ENCODE measurements at regions not wholly inside any gene's neighbourhood (a gene's known extent, or its start where the extent isn't known, plus 50 kb on each side); places are given as distances from the start of the nearest gene placed in this dataset.

GRCh38 chr9:99365233-99365980 lies 143.3 kb downstream of the SEC61B start:
- CTCF ChIA-PET, result no interaction called here
- Histone ChIP-seq H3K36me3 (ENCODE audit: control insufficient read depth in 2 of 2, extremely low read depth in 1 of 2, insufficient read depth in 1 of 2, low read length in 1 of 2) (no peaks in the 10 kb centered on the region), H3K27me3 (replicated peaks in 1 of 2; ENCODE audit: control insufficient read depth in 2 of 2, extremely low read depth in 1 of 2, insufficient read depth in 2 of 2, low read length in 1 of 2) (peaks cover 0 to 53% of the 10 kb centered on the region in 2 experiments), H3K9me3 (no peaks in the 10 kb centered on the region), H3K4me1 (ENCODE audit: control insufficient read depth in 1 of 2, extremely low read depth in 1 of 2, insufficient read depth in 2 of 2, low read length in 2 of 2) (peaks cover 0 to 4% of the 10 kb centered on the region in 2 experiments), H3K4me3 (ENCODE audit: control insufficient read depth in 1 of 2, extremely low read depth in 1 of 2, low read length in 1 of 2) (no peak overlapping the region), H3K27ac (ENCODE audit: low read length) (no peak overlapping the region)
- Mint-ChIP-seq H3K27me3 (peaks cover 45 to 54% of the 10 kb centered on the region in 2 donors), H3K27ac (no peak overlapping the region), H3K36me3 (no peaks in the 10 kb centered on the region), H3K4me3 (no peak overlapping the region), H3K9me3 (no peaks in the 10 kb centered on the region), H3K4me1 (peaks cover 11 to 27% (median 15%) of the 10 kb centered on the region in 3 donors)
- POLR2A ChIA-PET, result no interaction called here
- DNase-seq (no peak), ATAC-seq (replicated peaks in 1 of 4) (no peak)
- WGBS (ENCODE audit: insufficient coverage), result 64% methylated on average over 6 of the region's 7 CpGs

GRCh38 chr9:99366183-99366582 lies 144.1 kb downstream of the SEC61B start:
- Histone ChIP-seq H3K27me3 (replicated peaks in 1 of 2; ENCODE audit: control insufficient read depth in 2 of 2, extremely low read depth in 1 of 2, insufficient read depth in 2 of 2, low read length in 1 of 2) (peaks cover 0 to 50% of the 10 kb centered on the region in 2 experiments), H3K4me3 (ENCODE audit: control insufficient read depth in 1 of 2, extremely low read depth in 1 of 2, low read length in 1 of 2) (no peak overlapping the region), H3K27ac (ENCODE audit: low read length) (no peak overlapping the region), H3K4me1 (ENCODE audit: control insufficient read depth in 1 of 2, extremely low read depth in 1 of 2, insufficient read depth in 2 of 2, low read length in 2 of 2) (peaks cover 0 to 4% of the 10 kb centered on the region in 2 experiments), H3K9me3 (no peaks in the 10 kb centered on the region), H3K36me3 (ENCODE audit: control insufficient read depth in 2 of 2, extremely low read depth in 1 of 2, insufficient read depth in 1 of 2, low read length in 1 of 2) (no peaks in the 10 kb centered on the region)
- Mint-ChIP-seq H3K9me3 (no peaks in the 10 kb centered on the region), H3K36me3 (no peaks in the 10 kb centered on the region), H3K4me1 (peaks cover 11 to 27% (median 15%) of the 10 kb centered on the region in 3 donors), H3K27ac (no peak overlapping the region), H3K4me3 (no peak overlapping the region), H3K27me3 (peaks cover 46 to 57% of the 10 kb centered on the region in 2 donors)
- no peak for ATAC-seq (replicated peaks in 1 of 4)
- POLR2A ChIA-PET, result no interaction called here
- CTCF ChIA-PET, result no interaction called here
- WGBS (ENCODE audit: insufficient coverage), result 77% methylated on average over 9 of the region's 9 CpGs
- no peak for DNase-seq

- H3K27ac ChIP-seq (ENCODE audit: low read length), result no peak overlapping the region
- DNase-seq (no peak), ATAC-seq (replicated peaks in 1 of 4) (no peak)
- Mint-ChIP-seq H3K4me1 (peaks cover 11 to 24% (median 15%) of the 10 kb centered on the region in 3 donors), H3K36me3 (no peaks in the 10 kb centered on the region), H3K9me3 (no peaks in the 10 kb centered on the region), H3K4me3 (no peak overlapping the region), H3K27ac (no peak overlapping the region), H3K27me3 (peaks cover 43 to 55% of the 10 kb centered on the region in 2 donors)
- no peaks in the 10 kb centered on the region for H3K36me3 ChIP-seq (ENCODE audit: control insufficient read depth in 2 of 2, extremely low read depth in 1 of 2, insufficient read depth in 1 of 2, low read length in 1 of 2)
- H3K27me3 ChIP-seq (replicated peaks in 1 of 2; ENCODE audit: control insufficient read depth in 2 of 2, extremely low read depth in 1 of 2, insufficient read depth in 2 of 2, low read length in 1 of 2), result peaks cover 0 to 49% of the 10 kb centered on the region in 2 experiments
- peaks cover 0 to 4% of the 10 kb centered on the region in 2 experiments for H3K4me1 ChIP-seq (ENCODE audit: control insufficient read depth in 1 of 2, extremely low read depth in 1 of 2, insufficient read depth in 2 of 2, low read length in 2 of 2)
- CTCF ChIA-PET, result no interaction called here
- no peak overlapping the region for H3K4me3 ChIP-seq (ENCODE audit: control insufficient read depth in 1 of 2, extremely low read depth in 1 of 2, low read length in 1 of 2)
- no peaks in the 10 kb centered on the region for H3K9me3 ChIP-seq
- POLR2A ChIA-PET, result no interaction called here
- WGBS (ENCODE audit: insufficient coverage), result 74% methylated on average over 2 of the region's 4 CpGs
Measured at GRCh38 chr9:99366621-99367020, 144.5 kb downstream of the SEC61B start.

GRCh38 chr9:99368341-99369326 lies 146.6 kb downstream of the SEC61B start:
- Histone ChIP-seq H3K9me3 (no peaks in the 10 kb centered on the region), H3K27ac (ENCODE audit: low read length) (no peak overlapping the region), H3K4me1 (ENCODE audit: control insufficient read depth in 1 of 2, extremely low read depth in 1 of 2, insufficient read depth in 2 of 2, low read length in 2 of 2) (peaks cover 0 to 4% of the 10 kb centered on the region in 2 experiments), H3K4me3 (ENCODE audit: control insufficient read depth in 1 of 2, extremely low read depth in 1 of 2, low read length in 1 of 2) (peak overlapping the region in 1 of 2 donors; percentile 33), H3K27me3 (replicated peaks in 1 of 2; ENCODE audit: control insufficient read depth in 2 of 2, extremely low read depth in 1 of 2, insufficient read depth in 2 of 2, low read length in 1 of 2) (peaks cover 0 to 37% of the 10 kb centered on the region in 2 experiments), H3K36me3 (ENCODE audit: control insufficient read depth in 2 of 2, extremely low read depth in 1 of 2, insufficient read depth in 1 of 2, low read length in 1 of 2) (no peaks in the 10 kb centered on the region)
- Mint-ChIP-seq H3K36me3 (no peaks in the 10 kb centered on the region), H3K27ac (no peak overlapping the region), H3K9me3 (no peaks in the 10 kb centered on the region), H3K27me3 (peaks cover 37 to 46% of the 10 kb centered on the region in 2 donors), H3K4me3 (peak overlapping the region in 1 of 3 donors; percentile 33), H3K4me1 (peaks cover 11 to 17% (median 12%) of the 10 kb centered on the region in 3 donors)
- DNase-seq, result peak in 1 of 35 experiments; percentile 2
- ChIA-PET CTCF (no interaction called here), POLR2A (no interaction called here)
- no peak for ATAC-seq (replicated peaks in 1 of 4)
- 21% methylated on average over 27 of the region's 31 CpGs for WGBS (ENCODE audit: insufficient coverage)

GRCh38 chr9:99369327-99369722 lies 147.2 kb downstream of the SEC61B start:
- peaks cover 0 to 34% of the 10 kb centered on the region in 2 experiments for H3K27me3 ChIP-seq (replicated peaks in 1 of 2; ENCODE audit: control insufficient read depth in 2 of 2, extremely low read depth in 1 of 2, insufficient read depth in 2 of 2, low read length in 1 of 2)
- 91% methylated on average over 8 of the region's 9 CpGs for WGBS (ENCODE audit: insufficient coverage)
- POLR2A ChIA-PET, result no interaction called here
- H3K27ac ChIP-seq (ENCODE audit: low read length), result no peak overlapping the region
- no peaks in the 10 kb centered on the region for H3K9me3 Mint-ChIP-seq
- CTCF ChIA-PET, result no interaction called here
- H3K4me1 Mint-ChIP-seq, result peaks cover 11 to 17% (median 12%) of the 10 kb centered on the region in 3 donors
- no peaks in the 10 kb centered on the region for H3K9me3 ChIP-seq
- H3K36me3 ChIP-seq (ENCODE audit: control insufficient read depth in 2 of 2, extremely low read depth in 1 of 2, insufficient read depth in 1 of 2, low read length in 1 of 2), result no peaks in the 10 kb centered on the region
- H3K36me3 Mint-ChIP-seq, result no peaks in the 10 kb centered on the region
- no peak overlapping the region for H3K4me3 ChIP-seq (ENCODE audit: control insufficient read depth in 1 of 2, extremely low read depth in 1 of 2, low read length in 1 of 2)
- H3K27me3 Mint-ChIP-seq, result peaks cover 35 to 46% of the 10 kb centered on the region in 2 donors
- ATAC-seq (replicated peaks in 1 of 4) (no peak), DNase-seq (no peak)
- H3K4me1 ChIP-seq (ENCODE audit: control insufficient read depth in 1 of 2, extremely low read depth in 1 of 2, insufficient read depth in 2 of 2, low read length in 2 of 2), result peaks cover 0 to 4% of the 10 kb centered on the region in 2 experiments
- peak overlapping the region in 1 of 3 donors; percentile 33 for H3K4me3 Mint-ChIP-seq
- no peak overlapping the region for H3K27ac Mint-ChIP-seq

- H3K4me1 Mint-ChIP-seq, result peaks cover 11 to 17% (median 12%) of the 10 kb centered on the region in 3 donors
- Histone ChIP-seq H3K4me1 (ENCODE audit: control insufficient read depth in 1 of 2, extremely low read depth in 1 of 2, insufficient read depth in 2 of 2, low read length in 2 of 2) (peaks cover 0 to 4% of the 10 kb centered on the region in 2 experiments), H3K27ac (ENCODE audit: low read length) (no peak overlapping the region), H3K9me3 (no peaks in the 10 kb centered on the region), H3K36me3 (ENCODE audit: control insufficient read depth in 2 of 2, extremely low read depth in 1 of 2, insufficient read depth in 1 of 2, low read length in 1 of 2) (no peaks in the 10 kb centered on the region), H3K27me3 (replicated peaks in 1 of 2; ENCODE audit: control insufficient read depth in 2 of 2, extremely low read depth in 1 of 2, insufficient read depth in 2 of 2, low read length in 1 of 2) (peaks cover 0 to 34% of the 10 kb centered on the region in 2 experiments), H3K4me3 (ENCODE audit: control insufficient read depth in 1 of 2, extremely low read depth in 1 of 2, low read length in 1 of 2) (no peak overlapping the region)
- H3K27ac Mint-ChIP-seq, result no peak overlapping the region
- peaks cover 35 to 43% of the 10 kb centered on the region in 2 donors for H3K27me3 Mint-ChIP-seq
- CTCF ChIA-PET, result no interaction called here
- no peaks in the 10 kb centered on the region for H3K9me3 Mint-ChIP-seq
- H3K4me3 Mint-ChIP-seq, result no peak overlapping the region
- H3K36me3 Mint-ChIP-seq, result no peaks in the 10 kb centered on the region
- DNase-seq, result no peak
- no peak for ATAC-seq (replicated peaks in 1 of 4)
- POLR2A ChIA-PET, result no interaction called here
- WGBS (ENCODE audit: insufficient coverage), result no CpG with 5 or more reads among the region's 3 CpGs
Measured at GRCh38 chr9:99370376-99370775, 148.3 kb downstream of the SEC61B start.
